Gastrocnemius medialis (tissue), 4 donors: ENCODE measurements at regions not wholly inside any gene's neighbourhood (a gene's known extent, or its start where the extent isn't known, plus 50 kb on each side); places are given as distances from the start of the nearest gene placed in this dataset.

Experiments
- CTCF ChIP-seq, 5 experiments: fragments of 450-650 bp in 3 of 5; fragments of 200-600 bp in 2 of 5; sonication (generic) in 2 of 5; IDR thresholded peaks in 4 of 5; conservative IDR thresholded peaks in 1 of 5; 1 replicate in 4 of 5; 2 replicates in 1 of 5; pipeline ENCODE4 v1.5.1; 2016 to 2019; ENCODE audit warnings: antibody characterized with exemption in 5 of 5, mild to moderate bottlenecking in 3 of 5, moderate library complexity in 3 of 5
- POLR2A ChIP-seq, 2 donors: fragments of 450-650 bp; IDR thresholded peaks; one replicate each; pipeline ENCODE4 v1.6.1; 2017; ENCODE audit warnings: antibody characterized with exemption in 2 of 2, mild to moderate bottlenecking in 2 of 2, moderate library complexity in 2 of 2

GRCh38 chr14:84998216-84998615, 531.7 kb upstream of the FLRT2 start:
- no peak for TF ChIP-seq POLR2A (IDR thresholded peaks at IDR 0.05)
- no peak for TF ChIP-seq CTCF (IDR thresholded peaks at IDR 0.05 in 4 of 5, conservative IDR thresholded peaks at IDR 0.05 in 1 of 5)
